HG02571 (cell line): ENCODE measurements at regions not wholly inside any gene's neighbourhood (a gene's known extent, or its start where the extent isn't known, plus 50 kb on each side); places are given as distances from the start of the nearest gene placed in this dataset.

Experiments
- ATAC-seq: cut with Tn5 transposase; IDR thresholded peaks from one replicate; pipeline ENCODE4 v1.9.1; 2021; ENCODE audit warnings: mild to moderate bottlenecking, moderate library complexity; ENCODE audit not compliant: unreplicated experiment

DNA sequence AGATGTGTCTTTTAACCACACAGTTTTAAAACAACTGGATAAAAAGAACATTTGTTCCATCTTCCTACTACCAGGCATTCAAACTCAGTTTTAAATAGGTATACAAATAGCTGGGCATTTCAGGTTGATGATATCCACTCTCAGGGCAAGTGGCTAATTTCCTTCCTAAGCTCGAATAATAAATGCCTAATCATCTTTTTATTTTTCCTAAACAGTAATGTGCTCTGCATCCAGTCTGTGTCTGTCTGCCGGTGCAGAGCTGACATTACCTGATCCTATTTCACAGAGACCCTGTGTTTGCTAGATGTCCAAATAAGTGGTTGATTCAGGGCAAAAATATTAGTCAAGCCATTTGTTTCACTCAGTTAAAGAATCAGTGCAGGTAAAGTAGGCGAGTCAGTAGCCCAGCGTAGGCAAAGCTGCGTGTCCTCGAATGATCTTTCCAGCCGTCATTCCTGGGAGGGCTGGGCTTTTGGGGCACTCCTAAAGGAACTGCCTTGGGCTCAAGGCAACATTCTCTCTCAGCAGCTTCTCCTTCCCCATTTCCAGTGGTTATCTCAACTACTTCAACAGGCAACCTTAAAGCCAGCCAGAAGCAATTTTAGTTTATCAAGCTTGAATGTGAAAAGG, 74.2 kb upstream of the BMP2 start:
- no peak for ATAC-seq

GRCh38 chr20:6692566-6693173, 74.8 kb upstream of the BMP2 start:
- ATAC-seq, result no peak

- no peak for ATAC-seq
Observed at GRCh38 chr20:6691516-6691915, 76.0 kb upstream of the BMP2 start.

DNA sequence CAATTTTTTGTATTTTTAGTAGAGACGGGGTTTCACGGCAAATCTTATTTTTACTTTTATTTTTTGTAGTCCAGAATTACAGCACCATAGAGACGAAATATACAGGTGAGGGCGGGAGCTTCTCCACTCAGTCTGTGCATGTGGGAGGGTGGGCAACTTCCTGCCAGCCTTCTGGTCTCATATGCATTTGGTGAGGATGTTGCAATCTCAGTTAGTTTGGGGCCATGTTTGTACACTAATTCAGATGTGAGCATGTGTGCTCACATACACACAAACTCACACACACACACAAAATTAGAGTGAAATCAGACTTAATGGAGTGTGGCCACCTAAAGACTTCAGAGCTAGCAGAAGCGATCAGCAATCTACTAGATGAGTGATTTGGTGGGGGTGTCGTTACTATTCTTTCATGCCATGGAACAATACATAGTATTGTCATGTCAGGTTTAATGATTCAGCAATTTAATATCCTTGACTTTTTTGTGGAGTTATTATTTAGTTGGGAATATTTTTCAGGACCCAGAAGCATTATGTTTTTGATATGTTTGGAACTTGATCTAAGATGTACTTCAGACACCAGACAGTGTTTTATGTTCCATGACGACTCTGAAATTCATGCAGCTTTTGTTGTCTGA, 78.0 kb upstream of the BMP2 start:
- no peak for ATAC-seq

DNA sequence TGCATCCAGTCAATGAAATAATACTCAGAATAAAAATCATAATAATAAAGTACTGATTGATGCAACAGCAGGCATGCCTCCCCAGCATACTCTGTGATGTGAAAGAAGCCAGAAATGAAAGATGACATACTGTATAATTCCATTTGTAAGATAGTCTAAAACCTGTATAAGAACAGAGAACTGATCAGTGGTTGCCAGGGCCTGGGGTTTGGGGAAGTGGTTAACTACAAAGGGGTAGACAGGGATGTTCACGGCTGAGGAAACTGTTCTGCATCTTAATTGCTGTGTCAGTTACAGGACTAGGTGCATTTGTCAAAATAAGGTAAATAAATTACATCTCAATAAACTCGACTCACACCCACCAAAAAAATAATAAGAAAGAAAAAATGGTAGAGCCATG, 81.3 kb upstream of the BMP2 start:
- no peak for ATAC-seq

DNA sequence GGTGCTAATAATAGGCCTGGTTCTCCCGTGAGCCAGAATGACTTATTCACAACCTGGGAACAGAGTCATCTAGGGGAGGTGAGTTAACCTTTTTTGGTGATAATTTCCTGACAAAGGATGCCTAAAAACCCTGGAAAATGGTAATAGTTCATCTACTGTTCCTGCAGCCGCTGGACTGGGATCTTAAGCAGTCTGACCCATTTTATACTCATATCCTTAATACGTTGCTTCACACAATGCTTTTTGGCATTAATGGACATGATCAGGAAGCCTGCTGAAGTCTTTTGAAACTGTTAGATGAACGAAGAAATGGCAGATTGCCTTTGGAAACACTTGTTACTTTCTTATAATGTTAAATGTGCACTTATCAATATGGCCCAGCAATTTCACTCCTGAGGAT, 81.9 kb upstream of the BMP2 start:
- no peak for ATAC-seq

DNA sequence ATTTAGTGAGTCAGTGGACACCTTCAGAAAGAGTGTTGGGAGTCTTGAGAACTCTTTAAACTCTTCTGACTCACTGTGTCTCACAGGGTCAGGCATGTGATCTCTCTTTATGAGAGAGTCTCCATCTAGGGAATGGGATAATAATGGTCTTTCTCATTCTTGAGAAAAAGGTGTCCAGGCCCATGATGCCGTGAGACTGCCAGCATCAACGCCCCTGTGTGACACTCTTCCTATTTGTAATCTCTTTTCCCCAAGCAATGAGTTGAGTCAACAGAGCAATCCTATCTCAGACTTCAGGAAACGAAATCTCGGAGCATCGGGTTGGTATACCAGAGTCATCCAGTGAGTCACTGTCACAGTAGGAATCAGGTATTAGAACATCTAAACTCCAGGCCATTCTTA, 82.3 kb upstream of the BMP2 start:
- ATAC-seq, result no peak

- ATAC-seq, result no peak
Observed at GRCh38 chr20:6683021-6683977, 84.2 kb upstream of the BMP2 start.

GRCh38 chr20:6680854-6681253, 86.6 kb upstream of the BMP2 start:
- ATAC-seq, result no peak

GRCh38 chr20:6680441-6680840, 87.0 kb upstream of the BMP2 start:
- no peak for ATAC-seq

- no peak for ATAC-seq
Observed at GRCh38 chr20:6679086-6679485, 88.4 kb upstream of the BMP2 start.

DNA sequence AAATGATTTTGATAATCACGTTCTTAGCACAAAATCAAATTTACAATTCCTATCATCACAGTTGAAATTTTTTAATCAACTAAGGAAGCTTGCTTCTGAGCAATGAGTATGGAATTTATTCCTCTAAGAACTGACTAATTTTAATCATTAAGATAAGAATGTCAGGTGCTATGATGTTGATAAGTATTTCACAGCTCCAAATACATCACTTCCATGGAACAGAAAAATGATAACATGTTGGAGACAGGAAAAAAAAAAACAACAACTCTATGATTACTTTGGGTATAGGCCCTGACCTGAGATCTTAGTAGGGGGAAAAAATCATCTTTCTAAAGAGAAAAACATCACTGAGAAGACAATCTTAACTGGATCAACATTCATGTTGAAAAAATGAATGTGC, 89.4 kb upstream of the BMP2 start:
- ATAC-seq, result no peak

GRCh38 chr20:6674831-6675230, 92.7 kb upstream of the BMP2 start:
- ATAC-seq, result no peak

GRCh38 chr20:6673071-6673470, 94.4 kb upstream of the BMP2 start:
- no peak for ATAC-seq

GRCh38 chr20:6671829-6672228, 95.7 kb upstream of the BMP2 start:
- no peak for ATAC-seq

- ATAC-seq, result no peak
Observed at GRCh38 chr20:6668546-6668945, 98.9 kb upstream of the BMP2 start.

DNA sequence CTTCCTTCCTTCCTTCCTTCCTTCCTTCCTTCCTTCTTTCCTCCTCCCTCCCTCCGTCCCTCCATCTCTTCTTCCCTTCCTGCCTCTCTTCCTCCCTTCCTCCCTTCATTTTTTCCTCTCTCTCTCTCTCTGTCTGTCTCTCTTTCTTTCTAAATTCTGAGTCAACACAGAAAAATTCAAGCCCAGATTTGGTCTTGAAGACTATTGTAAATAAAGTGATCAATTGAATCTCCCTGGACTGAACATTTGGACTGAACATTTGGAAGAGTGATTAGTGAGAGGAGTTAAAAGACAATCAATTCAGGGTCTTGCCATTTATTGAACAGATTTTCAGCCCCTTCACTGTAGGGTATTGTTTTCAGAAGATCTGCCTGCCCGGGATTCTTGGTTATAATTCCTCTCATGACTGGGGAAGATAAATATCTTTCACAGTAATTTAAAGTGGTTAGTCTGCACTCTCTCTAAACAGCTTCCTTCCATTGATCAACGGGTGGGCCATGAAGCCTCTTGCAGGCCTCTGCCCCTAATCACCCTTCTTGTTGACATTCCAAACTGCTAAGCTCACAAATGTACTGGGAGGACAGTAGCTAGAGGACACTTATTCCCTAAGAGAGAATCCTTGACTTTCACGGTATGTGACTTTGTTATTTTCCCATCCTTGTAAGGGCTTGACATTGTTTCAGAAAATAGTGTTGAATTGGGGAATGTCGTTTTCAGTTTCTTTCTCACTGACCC, 101.7 kb upstream of the BMP2 start:
- ATAC-seq, result no peak

DNA sequence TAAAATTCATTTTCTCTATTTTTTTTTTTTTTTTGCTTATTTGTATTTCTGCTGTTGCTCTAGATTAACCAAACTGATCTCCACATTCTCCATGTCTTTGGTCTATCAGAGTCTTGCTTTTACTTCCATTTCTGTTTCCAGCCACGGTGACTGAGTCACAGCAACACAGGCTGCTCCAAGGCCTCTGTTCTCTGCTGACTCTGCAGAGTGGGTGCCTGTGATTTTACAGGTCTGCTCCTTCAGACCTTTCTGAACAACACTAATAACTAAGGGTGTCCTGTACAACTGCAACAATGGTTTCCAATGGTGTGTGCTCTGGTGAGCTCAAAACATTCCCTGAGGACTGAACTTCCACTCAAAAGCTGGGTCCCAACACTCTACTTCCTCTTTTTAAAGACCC, 102.3 kb upstream of the BMP2 start:
- ATAC-seq, result no peak

DNA sequence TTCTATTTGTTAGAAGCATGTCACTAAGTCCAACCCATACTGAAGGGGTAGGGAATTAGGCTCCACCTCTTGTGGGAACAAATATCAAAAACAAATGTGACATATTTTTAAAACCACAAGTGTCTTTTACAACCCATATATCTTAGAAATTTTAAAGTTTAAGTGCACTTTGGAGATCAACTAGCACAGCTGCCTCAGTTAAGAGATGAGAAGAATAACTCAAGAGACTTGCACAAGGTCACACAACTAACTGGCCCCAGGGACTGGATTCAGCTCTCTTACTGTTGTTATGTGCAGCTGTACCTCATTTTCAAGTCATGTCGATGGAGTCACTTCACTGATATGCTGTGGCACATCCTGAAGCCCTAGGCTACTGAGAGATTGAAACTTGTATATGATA, 102.9 kb upstream of the BMP2 start:
- no peak for ATAC-seq

DNA sequence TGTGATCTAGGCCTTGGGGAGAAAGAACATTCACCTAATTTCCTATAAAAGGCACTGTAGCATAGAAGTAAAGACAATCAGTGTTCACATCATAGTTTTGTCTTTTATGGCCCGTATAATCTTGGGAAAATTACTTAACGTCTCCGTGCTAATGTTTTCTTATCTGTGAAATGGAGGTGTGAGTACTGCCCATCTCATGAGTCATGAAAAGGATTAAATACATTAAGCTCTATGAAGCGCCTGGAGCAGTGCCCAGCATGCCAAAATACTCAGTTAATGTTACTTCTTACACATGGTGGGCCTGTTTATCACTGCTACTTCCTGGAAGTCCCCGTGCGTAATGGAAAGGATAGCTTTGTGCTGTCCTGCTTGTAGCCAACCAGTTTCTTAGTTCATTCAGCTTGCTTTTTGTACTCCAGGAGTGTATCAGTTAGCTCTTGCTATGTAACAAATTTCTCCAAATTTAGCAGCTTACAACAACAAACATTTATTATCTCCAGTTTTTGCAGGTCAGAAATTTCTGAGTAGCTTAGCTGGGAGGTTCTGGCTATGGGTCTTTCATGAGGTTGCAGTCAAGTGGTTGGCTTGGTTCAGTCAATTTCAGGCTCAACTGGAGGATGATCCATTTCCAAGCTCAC, 103.6 kb upstream of the BMP2 start:
- no peak for ATAC-seq
